ENCODE measurements at regions not wholly inside any gene's neighbourhood (a gene's known extent, or its start where the extent isn't known, plus 50 kb on each side); places are given as distances from the start of the nearest gene placed in this dataset.

- H3K27me3 ChIP-seq = no peaks in the 10 kb centered on the region
- no peak for DNase-seq
Observed at GRCh38 chr4:36915717-36916116, 328.8 kb upstream of the NWD2 start.

DNA sequence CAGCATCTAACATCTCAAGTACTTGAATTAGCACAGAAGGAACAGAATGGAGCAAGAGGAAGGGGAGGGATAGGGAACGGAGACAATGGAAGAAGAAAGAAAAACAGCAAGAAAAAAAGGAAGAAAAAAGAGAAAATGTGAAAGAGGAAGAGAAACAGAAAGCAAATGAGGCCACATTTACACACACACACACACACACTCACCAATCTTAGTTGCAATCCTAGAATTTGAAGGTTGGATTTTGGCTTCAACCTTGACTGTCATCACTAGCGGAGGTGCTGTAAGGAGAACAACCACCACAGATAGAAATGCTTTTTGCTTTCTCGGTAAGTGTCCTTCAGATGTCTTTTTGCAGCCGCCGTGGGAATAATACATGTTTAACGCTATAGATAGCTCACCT lies 327.1 kb upstream of the NWD2 start:
- no peak for DNase-seq
- no peaks in the 10 kb centered on the region for H3K9me3 ChIP-seq (replicated peaks)
- H3K4me1 ChIP-seq = no peaks in the 10 kb centered on the region
- no peak overlapping the region for H3K4me3 ChIP-seq
- H3K36me3 ChIP-seq = no peaks in the 10 kb centered on the region
- no peak overlapping the region for H3K27ac ChIP-seq
- H3K27me3 ChIP-seq = no peaks in the 10 kb centered on the region

More at GRCh38 chr4:36915717-36916116, 328.8 kb upstream of the NWD2 start:
- Histone ChIP-seq H3K4me1 (no peaks in the 10 kb centered on the region), H3K27ac (no peak overlapping the region), H3K9me3 (replicated peaks) (no peaks in the 10 kb centered on the region), H3K36me3 (no peaks in the 10 kb centered on the region), H3K4me3 (no peak overlapping the region)

DNA sequence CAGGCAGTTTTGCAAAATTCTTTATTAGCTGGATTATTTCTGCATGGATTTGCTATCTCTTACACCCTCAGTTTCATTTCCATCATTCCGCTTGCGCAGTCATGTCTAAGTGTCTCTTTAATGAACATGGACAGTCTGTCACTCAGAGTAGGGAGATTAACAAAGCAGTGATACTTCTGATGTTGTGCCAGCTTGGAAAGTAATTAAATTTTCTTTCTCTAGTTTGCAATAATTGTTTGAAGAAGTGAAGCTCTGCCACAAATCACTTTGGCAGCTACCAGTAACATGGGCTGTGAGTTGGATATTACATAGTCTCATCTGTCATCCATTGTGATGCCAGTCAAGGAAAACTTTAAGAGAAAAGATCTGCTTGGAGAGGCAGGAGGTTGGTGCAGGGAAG lies 324.8 kb upstream of the NWD2 start:
- Histone ChIP-seq H3K27me3 (no peaks in the 10 kb centered on the region), H3K4me1 (no peaks in the 10 kb centered on the region), H3K27ac (no peak overlapping the region), H3K9me3 (replicated peaks) (no peaks in the 10 kb centered on the region), H3K36me3 (no peaks in the 10 kb centered on the region), H3K4me3 (no peak overlapping the region)
- no peak for DNase-seq

GRCh38 chr4:36921476-36922216 lies 322.9 kb upstream of the NWD2 start:
- no peak overlapping the region for H3K4me3 ChIP-seq
- no peaks in the 10 kb centered on the region for H3K9me3 ChIP-seq (replicated peaks)
- DNase-seq = no peak
- H3K27ac ChIP-seq = no peak overlapping the region
- no peaks in the 10 kb centered on the region for H3K27me3 ChIP-seq
- no peaks in the 10 kb centered on the region for H3K36me3 ChIP-seq
- H3K4me1 ChIP-seq = no peaks in the 10 kb centered on the region

GRCh38 chr4:36930562-36931111 lies 313.9 kb upstream of the NWD2 start:
- Histone ChIP-seq H3K36me3 (no peaks in the 10 kb centered on the region), H3K27me3 (no peaks in the 10 kb centered on the region)

DNA sequence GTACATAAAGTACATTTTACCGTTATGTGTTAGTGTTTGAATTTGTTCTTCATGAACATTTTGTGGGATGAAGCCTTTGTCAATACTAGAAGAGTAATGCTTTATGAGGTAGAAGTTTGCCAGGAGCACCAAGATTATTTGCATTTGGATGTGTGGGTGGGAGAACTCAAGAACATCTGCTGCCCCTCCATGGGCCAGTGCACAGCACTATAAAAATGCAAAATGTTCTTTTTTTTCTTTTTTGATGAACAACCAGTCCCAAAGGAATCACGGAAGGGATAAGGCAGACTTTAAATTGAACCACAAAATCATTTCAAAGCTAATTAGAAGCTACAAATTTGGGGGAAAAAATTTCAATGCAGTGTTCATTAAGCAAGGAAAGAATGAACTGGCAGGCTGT lies 300.3 kb upstream of the NWD2 start:
- no peaks in the 10 kb centered on the region for H3K36me3 ChIP-seq
- no peak overlapping the region for H3K27ac ChIP-seq
- no peaks in the 10 kb centered on the region for H3K9me3 ChIP-seq (replicated peaks)
- H3K4me1 ChIP-seq = no peaks in the 10 kb centered on the region
- no peak overlapping the region for H3K4me3 ChIP-seq
- DNase-seq = no peak
- H3K27me3 ChIP-seq = no peaks in the 10 kb centered on the region

More at GRCh38 chr4:36930562-36931111, 313.9 kb upstream of the NWD2 start:
- H3K4me1 ChIP-seq = peaks cover 9% of the 10 kb centered on the region; the same call in 1 of the 2 replicates
- no peaks in the 10 kb centered on the region for H3K9me3 ChIP-seq (replicated peaks)
- no peak overlapping the region for H3K4me3 ChIP-seq
- peak overlapping the region; percentile 20; the same call in 1 of the 2 replicates for H3K27ac ChIP-seq
- DNase-seq = peak in 1 of 2 experiments; percentile 60

GRCh38 chr4:36961420-36961819 lies 283.1 kb upstream of the NWD2 start:
- Histone ChIP-seq H3K9me3 (replicated peaks) (no peaks in the 10 kb centered on the region), H3K27me3 (0 out of 2 replicates have a peak, but pooled peaks cover 4% of the 10 kb centered on the region), H3K36me3 (no peaks in the 10 kb centered on the region), H3K27ac (no peak overlapping the region), H3K4me1 (no peaks in the 10 kb centered on the region), H3K4me3 (no peak overlapping the region)
- DNase-seq = no peak

GRCh38 chr4:36966756-36967460 lies 277.6 kb upstream of the NWD2 start:
- Histone ChIP-seq H3K36me3 (no peaks in the 10 kb centered on the region), H3K27me3 (0 out of 2 replicates have a peak, but pooled peaks cover 4% of the 10 kb centered on the region), H3K27ac (no peak overlapping the region), H3K4me1 (no peaks in the 10 kb centered on the region), H3K9me3 (replicated peaks) (no peaks in the 10 kb centered on the region), H3K4me3 (no peak overlapping the region)
- no peak for DNase-seq

DNA sequence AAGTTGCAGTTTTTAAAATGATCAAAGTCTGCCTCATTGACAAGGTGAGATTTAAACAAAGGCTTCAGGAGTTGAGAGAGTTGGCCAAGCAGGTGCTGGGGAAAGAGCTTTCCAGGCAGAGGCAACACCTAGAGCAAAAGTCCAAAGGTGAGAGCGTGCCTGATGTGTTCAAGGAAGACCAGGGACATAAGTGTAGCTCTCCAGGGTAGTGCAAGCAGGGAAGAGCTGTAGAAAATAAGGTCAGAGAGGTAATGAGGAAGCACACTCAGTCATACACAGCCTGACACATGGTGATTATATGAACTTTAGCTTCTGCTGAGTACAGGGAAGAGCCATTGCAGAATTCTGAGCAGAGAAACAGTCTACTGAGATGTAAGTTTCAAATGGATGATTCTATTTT lies 265.0 kb upstream of the NWD2 start:
- no peak overlapping the region for H3K4me3 ChIP-seq

DNA sequence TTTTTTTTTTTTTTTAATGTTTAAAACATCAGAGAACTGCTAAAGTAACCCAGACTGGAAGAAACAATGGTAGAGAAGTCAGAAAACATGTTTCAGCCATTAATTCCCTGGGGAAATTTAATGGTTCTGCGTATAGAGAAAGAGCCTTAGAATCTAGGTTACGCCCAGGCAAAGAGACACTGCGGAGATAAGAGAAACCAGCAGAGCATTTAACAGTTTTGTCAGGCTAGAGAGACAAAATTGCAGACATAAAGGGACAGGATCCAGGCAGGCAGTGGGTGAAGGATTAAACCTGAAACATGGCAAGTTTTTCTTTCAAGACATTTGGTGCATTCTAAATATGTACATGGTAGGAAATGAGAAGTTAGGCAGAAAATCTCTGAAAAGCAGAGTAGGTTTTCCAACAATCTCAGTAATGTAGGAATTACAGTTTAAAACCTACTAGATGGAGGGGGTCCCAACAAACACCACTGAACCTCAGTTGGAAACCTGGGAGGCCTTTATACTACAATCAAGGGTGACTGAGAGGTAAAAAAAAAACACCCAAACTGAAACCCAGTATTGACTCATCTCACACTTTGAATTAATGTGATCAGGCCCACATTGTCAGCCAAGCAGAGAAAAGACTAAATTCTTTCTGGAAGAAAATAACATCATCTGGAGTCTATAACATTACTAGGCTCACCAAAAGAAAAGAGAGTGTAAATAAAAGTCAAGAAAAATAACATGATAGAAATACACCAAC lies 254.2 kb upstream of the NWD2 start:
- no peak for DNase-seq
- H3K4me3 ChIP-seq = no peak overlapping the region
- H3K36me3 ChIP-seq = no peaks in the 10 kb centered on the region
- H3K4me1 ChIP-seq = no peaks in the 10 kb centered on the region
- no peaks in the 10 kb centered on the region for H3K27me3 ChIP-seq
- H3K27ac ChIP-seq = no peak overlapping the region
- H3K9me3 ChIP-seq (replicated peaks) = no peaks in the 10 kb centered on the region

More for the DNA sequence above, 265.0 kb upstream of the NWD2 start:
- no peak for DNase-seq
- Histone ChIP-seq H3K27ac (no peak overlapping the region), H3K4me1 (no peaks in the 10 kb centered on the region), H3K9me3 (replicated peaks) (no peaks in the 10 kb centered on the region), H3K27me3 (no peaks in the 10 kb centered on the region), H3K36me3 (no peaks in the 10 kb centered on the region)

GRCh38 chr4:36997727-36998126 lies 246.8 kb upstream of the NWD2 start:
- no peaks in the 10 kb centered on the region for H3K36me3 ChIP-seq
- H3K27ac ChIP-seq = no peak overlapping the region
- no peaks in the 10 kb centered on the region for H3K27me3 ChIP-seq
- no peak overlapping the region for H3K4me3 ChIP-seq
- no peak for DNase-seq
- H3K9me3 ChIP-seq (replicated peaks) = no peaks in the 10 kb centered on the region
- H3K4me1 ChIP-seq = no peaks in the 10 kb centered on the region

DNA sequence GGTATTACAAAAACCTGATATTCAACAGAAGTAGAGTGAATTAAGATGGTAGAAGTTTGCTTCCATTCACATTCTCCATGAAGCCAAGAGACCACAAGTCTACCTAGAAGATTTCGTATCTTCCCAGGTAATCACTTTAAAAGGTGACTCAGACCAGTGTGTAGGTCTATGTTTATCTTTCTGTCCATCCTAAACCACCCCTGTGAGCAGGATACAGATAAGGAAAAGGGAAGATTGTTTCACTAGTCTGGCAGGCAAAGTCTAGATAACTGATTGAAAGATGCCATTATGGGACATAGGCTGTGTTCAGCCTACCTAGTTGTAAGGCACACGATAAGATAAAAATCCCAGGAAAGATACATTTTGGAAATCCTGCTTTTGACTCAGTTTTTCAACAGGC lies 244.3 kb upstream of the NWD2 start:
- no peak overlapping the region for H3K27ac ChIP-seq
- no peaks in the 10 kb centered on the region for H3K4me1 ChIP-seq
- H3K36me3 ChIP-seq = no peaks in the 10 kb centered on the region
- DNase-seq = no peak
- H3K27me3 ChIP-seq = no peaks in the 10 kb centered on the region
- H3K4me3 ChIP-seq = no peak overlapping the region
- H3K9me3 ChIP-seq (replicated peaks) = no peaks in the 10 kb centered on the region

- no peaks in the 10 kb centered on the region for H3K4me1 ChIP-seq
- no peak overlapping the region for H3K27ac ChIP-seq
- H3K36me3 ChIP-seq = no peaks in the 10 kb centered on the region
- H3K4me3 ChIP-seq = no peak overlapping the region
- no peak for DNase-seq
- H3K9me3 ChIP-seq (replicated peaks) = no peaks in the 10 kb centered on the region
- no peaks in the 10 kb centered on the region for H3K27me3 ChIP-seq
Observed at GRCh38 chr4:37001688-37002436, 242.7 kb upstream of the NWD2 start.

GRCh38 chr4:37002625-37003024 lies 241.9 kb upstream of the NWD2 start:
- H3K4me3 ChIP-seq = no peak overlapping the region

More at GRCh38 chr4:37002625-37003024, 241.9 kb upstream of the NWD2 start:
- Histone ChIP-seq H3K36me3 (no peaks in the 10 kb centered on the region), H3K27ac (no peak overlapping the region), H3K27me3 (no peaks in the 10 kb centered on the region), H3K4me1 (no peaks in the 10 kb centered on the region), H3K9me3 (replicated peaks) (no peaks in the 10 kb centered on the region)
- no peak for DNase-seq
